ENCODE measurements at regions not wholly inside any gene's neighbourhood (a gene's known extent, or its start where the extent isn't known, plus 50 kb on each side); places are given as distances from the start of the nearest gene placed in this dataset.

GRCh38 chr4:177190995-177191580 is 118.6 kb upstream of the NEIL3 start:
- TF ChIP-seq CTCF (IDR thresholded peaks at IDR 0.05), result no peak

- no peak for TF ChIP-seq CTCF (IDR thresholded peaks at IDR 0.05)
Observed at GRCh38 chr4:177191586-177191985, 118.1 kb upstream of the NEIL3 start.

- no peak for TF ChIP-seq CTCF (IDR thresholded peaks at IDR 0.05)
Observed at GRCh38 chr4:177191991-177192390, 117.7 kb upstream of the NEIL3 start.

GRCh38 chr4:177194906-177195305 is 114.8 kb upstream of the NEIL3 start:
- no peak for TF ChIP-seq CTCF (IDR thresholded peaks at IDR 0.05)

GRCh38 chr4:177196615-177197014 is 113.1 kb upstream of the NEIL3 start:
- TF ChIP-seq CTCF (IDR thresholded peaks at IDR 0.05), result no peak

GRCh38 chr4:177201614-177202013 is 108.1 kb upstream of the NEIL3 start:
- TF ChIP-seq CTCF (IDR thresholded peaks at IDR 0.05), result no peak

- TF ChIP-seq CTCF (IDR thresholded peaks at IDR 0.05), result no peak
Observed at GRCh38 chr4:177204126-177204525, 105.5 kb upstream of the NEIL3 start.

- no peak for TF ChIP-seq CTCF (IDR thresholded peaks at IDR 0.05)
Observed at GRCh38 chr4:177214935-177215334, 94.7 kb upstream of the NEIL3 start.

All from LNCAP (cell line).